Gastrocnemius medialis (tissue), 4 donors: ENCODE measurements at regions not wholly inside any gene's neighbourhood (a gene's known extent, or its start where the extent isn't known, plus 50 kb on each side); places are given as distances from the start of the nearest gene placed in this dataset.

Source experiments
- POLR2A ChIP-seq, 2 donors: fragments of 450-650 bp; IDR thresholded peaks; one replicate each; pipeline ENCODE4 v1.6.1; 2017; ENCODE audit warnings: antibody characterized with exemption in 2 of 2, mild to moderate bottlenecking in 2 of 2, moderate library complexity in 2 of 2
- TF ChIP-seq, protein P1 (sequence below), 5 experiments: fragments of 450-650 bp in 3 of 5; fragments of 200-600 bp in 2 of 5; sonication (generic) in 2 of 5; IDR thresholded peaks in 4 of 5; conservative IDR thresholded peaks in 1 of 5; 1 replicate in 4 of 5; 2 replicates in 1 of 5; pipeline ENCODE4 v1.5.1; 2016 to 2019; ENCODE audit warnings: antibody characterized with exemption in 5 of 5, mild to moderate bottlenecking in 3 of 5, moderate library complexity in 3 of 5

DNA sequence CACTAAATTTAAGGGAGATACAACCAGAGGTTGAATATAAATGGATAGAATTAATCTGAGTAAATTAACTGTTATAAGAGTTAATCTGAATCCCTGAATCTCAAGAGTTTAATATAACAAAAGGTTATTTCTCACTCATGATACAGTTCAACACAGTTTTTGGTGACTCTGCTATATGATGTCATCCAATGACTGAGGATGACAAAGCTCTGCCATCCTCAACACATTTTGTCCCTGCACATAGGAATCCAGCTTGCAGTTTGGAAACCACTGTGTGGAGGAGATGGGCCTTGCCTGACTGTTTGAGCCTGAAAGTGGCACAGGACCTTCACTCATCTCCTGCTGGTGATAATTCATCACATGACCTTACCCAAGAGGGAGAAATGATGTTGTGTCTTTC is 121.0 kb upstream of the MPPED2 start:
- TF ChIP-seq, protein P1, sequence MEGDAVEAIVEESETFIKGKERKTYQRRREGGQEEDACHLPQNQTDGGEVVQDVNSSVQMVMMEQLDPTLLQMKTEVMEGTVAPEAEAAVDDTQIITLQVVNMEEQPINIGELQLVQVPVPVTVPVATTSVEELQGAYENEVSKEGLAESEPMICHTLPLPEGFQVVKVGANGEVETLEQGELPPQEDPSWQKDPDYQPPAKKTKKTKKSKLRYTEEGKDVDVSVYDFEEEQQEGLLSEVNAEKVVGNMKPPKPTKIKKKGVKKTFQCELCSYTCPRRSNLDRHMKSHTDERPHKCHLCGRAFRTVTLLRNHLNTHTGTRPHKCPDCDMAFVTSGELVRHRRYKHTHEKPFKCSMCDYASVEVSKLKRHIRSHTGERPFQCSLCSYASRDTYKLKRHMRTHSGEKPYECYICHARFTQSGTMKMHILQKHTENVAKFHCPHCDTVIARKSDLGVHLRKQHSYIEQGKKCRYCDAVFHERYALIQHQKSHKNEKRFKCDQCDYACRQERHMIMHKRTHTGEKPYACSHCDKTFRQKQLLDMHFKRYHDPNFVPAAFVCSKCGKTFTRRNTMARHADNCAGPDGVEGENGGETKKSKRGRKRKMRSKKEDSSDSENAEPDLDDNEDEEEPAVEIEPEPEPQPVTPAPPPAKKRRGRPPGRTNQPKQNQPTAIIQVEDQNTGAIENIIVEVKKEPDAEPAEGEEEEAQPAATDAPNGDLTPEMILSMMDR (IDR thresholded peaks at IDR 0.05 in 4 of 5, conservative IDR thresholded peaks at IDR 0.05 in 1 of 5), result no peak
- TF ChIP-seq POLR2A (IDR thresholded peaks at IDR 0.05), result no peak
